Caco-2 (cell line): ENCODE measurements at regions not wholly inside any gene's neighbourhood (a gene's known extent, or its start where the extent isn't known, plus 50 kb on each side); places are given as distances from the start of the nearest gene placed in this dataset.

Source experiments
- BruUV-seq: library from RNA; stranded (reverse); fragments of 400-500 nt; replicated peaks from 2 replicates; lab custom pipeline; 2021; lab: Mats Ljungman, UMichigan
- CTCF ChIA-PET: fragments of 300-600 bp; sonication (Branson Sonifier 250); formaldehyde crosslinking; loops from one replicate; lab custom pipeline; 2022; ENCODE audit warnings: antibody characterized with exemption; lab: Charles Lee
- POLR2A ChIA-PET: fragments of 300-600 bp; sonication (Branson Sonifier 250); formaldehyde crosslinking; loops from one replicate; lab custom pipeline; 2022; ENCODE audit warnings: antibody characterized with exemption; lab: Charles Lee
- DNase-seq, 2 experiments: peaks; one replicate each; pipeline versions ENCODE4 v3.0.0 to v3.0.0-alpha.2; 2020 to 2022
- H3K27me3 ChIP-seq: replicated peaks from 2 replicates; pipeline ENCODE4 v1.6.0; 2011; ENCODE audit warnings: low read length; ENCODE audit not compliant: control insufficient read depth, insufficient read depth
- H3K36me3 ChIP-seq: 2 replicates; pipeline ENCODE4 v1.5.1; 2011; ENCODE audit warnings: low read length; ENCODE audit not compliant: control insufficient read depth, insufficient read depth
- H3K4me1 ChIP-seq: fragments of 250-450 bp; sonication (Bioruptor Pico); 2 replicates; pipeline ENCODE4 v1.5.1; 2020; ENCODE audit warnings: mild to moderate bottlenecking
- H3K4me3 ChIP-seq: 2 replicates; pipeline ENCODE4 v1.5.1; 2011; ENCODE audit warnings: low read depth, mild to moderate bottlenecking, control low read depth, low read length
- H3K9me3 ChIP-seq: fragments of 250-450 bp; sonication (Bioruptor Pico); 2 replicates; pipeline ENCODE4 v1.5.1; 2020; ENCODE audit warnings: mild to moderate bottlenecking, moderate library complexity
- H3K27ac Mint-ChIP-seq: one replicate; pipeline ENCODE4 v1.8.0; 2022; ENCODE audit warnings: mixed read lengths; ENCODE audit not compliant: unreplicated experiment
- H3K27me3 Mint-ChIP-seq: one replicate; pipeline ENCODE4 v1.8.0; 2022; ENCODE audit warnings: mixed read lengths; ENCODE audit not compliant: insufficient read depth, unreplicated experiment
- H3K36me3 Mint-ChIP-seq: one replicate; pipeline ENCODE4 v1.8.0; 2022; ENCODE audit warnings: mild to moderate bottlenecking, mixed read lengths; ENCODE audit not compliant: insufficient read depth, unreplicated experiment
- H3K4me1 Mint-ChIP-seq: one replicate; pipeline ENCODE4 v1.8.0; 2022; ENCODE audit warnings: low read depth, mixed read lengths; ENCODE audit not compliant: unreplicated experiment
- H3K4me3 Mint-ChIP-seq: one replicate; pipeline ENCODE4 v1.8.0; 2022; ENCODE audit warnings: mild to moderate bottlenecking, moderate library complexity, mixed read lengths; ENCODE audit not compliant: unreplicated experiment
- H3K9me3 Mint-ChIP-seq: one replicate; pipeline ENCODE4 v1.8.0; 2022; ENCODE audit warnings: mixed read lengths; ENCODE audit not compliant: unreplicated experiment
- intact Hi-C: fragments of 100-400 bp; cut with micrococcal nuclease; formaldehyde crosslinking; loops from one replicate; pipeline ENCODE4 v1.10.0; 2022; ENCODE audit not compliant: unreplicated experiment
- TF ChIP-seq, protein P1 (sequence below), 2 experiments: fragments of 200-600 bp in 1 of 2; IDR thresholded peaks; 1 replicate in 1 of 2; 2 replicates in 1 of 2; pipeline versions ENCODE4 v1.5.1 to v1.8.0; 2011 to 2022; ENCODE audit warnings: antibody characterized with exemption in 1 of 2, control low read depth in 1 of 2, inconsistent platforms in 1 of 2, low read depth in 1 of 2, low read length in 1 of 2, mild to moderate bottlenecking in 1 of 2, moderate library complexity in 1 of 2; ENCODE audit not compliant: insufficient read depth in 1 of 2, severe bottlenecking in 1 of 2, unreplicated experiment in 1 of 2

DNA sequence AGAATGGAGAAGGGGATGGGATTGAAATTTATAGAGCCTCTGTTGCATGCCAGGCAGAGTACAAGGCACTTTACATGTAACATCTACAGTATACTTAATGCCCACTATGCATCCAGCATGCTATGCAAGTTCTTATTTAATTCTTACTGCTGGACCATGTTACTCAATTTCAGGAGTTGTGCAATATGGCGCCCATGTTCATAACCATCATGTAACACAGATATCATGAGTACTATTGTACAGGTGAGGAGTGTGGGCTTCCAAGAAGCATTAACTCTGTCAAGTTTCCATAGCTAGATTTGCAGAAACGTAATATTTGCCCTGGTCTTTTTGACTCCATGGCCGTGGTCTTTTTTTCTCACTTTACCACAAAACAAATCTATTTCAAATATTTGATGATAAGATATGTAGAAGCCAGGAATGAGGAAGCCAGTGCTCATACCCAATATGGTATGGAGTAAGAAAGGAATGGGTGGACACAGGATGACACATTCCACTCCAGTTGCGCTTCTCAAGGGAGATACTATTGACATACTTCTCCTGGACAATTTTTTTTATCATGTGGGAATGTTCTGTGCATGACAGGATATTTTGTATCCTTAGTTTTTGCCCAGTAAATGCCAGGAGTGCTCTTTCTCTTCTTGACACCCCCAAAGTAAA is 191.8 kb downstream of the C12orf75 start:
- BruUV-seq, result no TSS peak
- TF ChIP-seq, protein P1, sequence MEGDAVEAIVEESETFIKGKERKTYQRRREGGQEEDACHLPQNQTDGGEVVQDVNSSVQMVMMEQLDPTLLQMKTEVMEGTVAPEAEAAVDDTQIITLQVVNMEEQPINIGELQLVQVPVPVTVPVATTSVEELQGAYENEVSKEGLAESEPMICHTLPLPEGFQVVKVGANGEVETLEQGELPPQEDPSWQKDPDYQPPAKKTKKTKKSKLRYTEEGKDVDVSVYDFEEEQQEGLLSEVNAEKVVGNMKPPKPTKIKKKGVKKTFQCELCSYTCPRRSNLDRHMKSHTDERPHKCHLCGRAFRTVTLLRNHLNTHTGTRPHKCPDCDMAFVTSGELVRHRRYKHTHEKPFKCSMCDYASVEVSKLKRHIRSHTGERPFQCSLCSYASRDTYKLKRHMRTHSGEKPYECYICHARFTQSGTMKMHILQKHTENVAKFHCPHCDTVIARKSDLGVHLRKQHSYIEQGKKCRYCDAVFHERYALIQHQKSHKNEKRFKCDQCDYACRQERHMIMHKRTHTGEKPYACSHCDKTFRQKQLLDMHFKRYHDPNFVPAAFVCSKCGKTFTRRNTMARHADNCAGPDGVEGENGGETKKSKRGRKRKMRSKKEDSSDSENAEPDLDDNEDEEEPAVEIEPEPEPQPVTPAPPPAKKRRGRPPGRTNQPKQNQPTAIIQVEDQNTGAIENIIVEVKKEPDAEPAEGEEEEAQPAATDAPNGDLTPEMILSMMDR (IDR thresholded peaks at IDR 0.05; ENCODE audit: insufficient read depth in 1 of 2, low read depth in 1 of 2, low read length in 1 of 2, severe bottlenecking in 1 of 2, unreplicated experiment in 1 of 2), result no peak
- peaks cover 6% of the 10 kb centered on the region for H3K36me3 Mint-ChIP-seq
- ChIA-PET CTCF (no interaction called here), POLR2A (no interaction called here)
- DNase-seq, result peak; percentile 24 to 53
- no peaks in the 10 kb centered on the region for H3K36me3 ChIP-seq
- H3K9me3 ChIP-seq, result peaks cover 6% of the 10 kb centered on the region
- H3K4me3 ChIP-seq, result no peak overlapping the region
- peaks cover 21% of the 10 kb centered on the region for H3K4me1 ChIP-seq
- peak overlapping the region; percentile 32 for H3K27ac Mint-ChIP-seq
- intact Hi-C loops, result no loop called here
- no peak overlapping the region for H3K4me3 Mint-ChIP-seq
- H3K4me1 Mint-ChIP-seq, result peaks cover 29% of the 10 kb centered on the region
- peaks cover 56% of the 10 kb centered on the region for H3K9me3 Mint-ChIP-seq
- H3K27me3 Mint-ChIP-seq, result no peaks in the 10 kb centered on the region
- H3K27me3 ChIP-seq, result no peaks in the 10 kb centered on the region

DNA sequence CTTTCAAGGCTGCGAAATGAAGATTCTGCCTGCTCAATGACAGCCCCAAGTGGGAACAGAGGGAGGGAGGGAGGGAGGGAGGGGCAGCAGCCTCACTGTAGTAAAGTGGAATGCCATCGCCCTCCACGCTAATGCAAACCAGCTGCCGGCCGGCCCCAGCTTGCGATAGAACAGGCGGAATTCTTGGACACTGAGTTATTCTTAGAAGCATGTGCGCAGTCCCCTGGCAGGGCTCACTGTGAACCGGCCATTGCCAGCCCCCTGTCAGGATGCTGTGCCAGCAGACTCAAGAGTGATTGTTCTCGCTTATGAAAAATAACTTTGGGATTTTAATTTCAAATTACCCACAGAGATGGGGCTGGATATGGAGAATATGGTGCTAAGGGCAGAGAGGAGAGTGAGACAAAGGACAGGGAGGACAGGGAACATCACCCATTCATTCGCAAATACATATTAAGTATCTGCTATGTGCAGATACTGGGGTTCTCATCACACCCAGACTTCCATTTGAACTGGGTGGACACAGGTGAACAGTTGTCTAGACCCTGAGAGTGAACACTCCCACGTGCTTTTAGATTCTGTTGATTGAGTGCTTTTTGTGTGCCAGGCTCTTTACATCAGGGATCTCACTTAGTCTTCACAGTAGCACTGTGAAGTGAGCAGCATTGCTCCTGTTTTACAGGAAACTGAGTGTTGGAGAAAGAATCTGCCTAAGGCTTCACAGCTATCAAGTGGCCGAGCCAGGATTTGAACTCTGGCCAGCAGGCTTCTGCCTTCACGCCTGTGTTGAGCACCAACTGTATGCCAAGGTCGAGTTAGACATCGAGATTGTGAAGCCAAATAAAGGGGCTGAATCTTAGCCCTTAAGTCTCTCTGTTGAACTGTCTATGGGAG is 192.9 kb downstream of the C12orf75 start:
- TF ChIP-seq, protein P1 (IDR thresholded peaks at IDR 0.05; ENCODE audit: insufficient read depth in 1 of 2, low read depth in 1 of 2, low read length in 1 of 2, severe bottlenecking in 1 of 2, unreplicated experiment in 1 of 2), result no peak
- Mint-ChIP-seq H3K36me3 (peaks cover 6% of the 10 kb centered on the region), H3K4me1 (peaks cover 29% of the 10 kb centered on the region), H3K4me3 (peak overlapping the region; percentile 12), H3K27ac (peak overlapping the region; percentile 65), H3K9me3 (peaks cover 51% of the 10 kb centered on the region), H3K27me3 (no peaks in the 10 kb centered on the region)
- no peak for DNase-seq
- CTCF ChIA-PET, result no interaction called here
- Histone ChIP-seq H3K4me3 (no peak overlapping the region), H3K27me3 (no peaks in the 10 kb centered on the region), H3K4me1 (peaks cover 24% of the 10 kb centered on the region), H3K9me3 (peaks cover 10% of the 10 kb centered on the region), H3K36me3 (no peaks in the 10 kb centered on the region)
- BruUV-seq, result no TSS peak
- intact Hi-C loops, result no loop called here
- POLR2A ChIA-PET, result no interaction called here

DNA sequence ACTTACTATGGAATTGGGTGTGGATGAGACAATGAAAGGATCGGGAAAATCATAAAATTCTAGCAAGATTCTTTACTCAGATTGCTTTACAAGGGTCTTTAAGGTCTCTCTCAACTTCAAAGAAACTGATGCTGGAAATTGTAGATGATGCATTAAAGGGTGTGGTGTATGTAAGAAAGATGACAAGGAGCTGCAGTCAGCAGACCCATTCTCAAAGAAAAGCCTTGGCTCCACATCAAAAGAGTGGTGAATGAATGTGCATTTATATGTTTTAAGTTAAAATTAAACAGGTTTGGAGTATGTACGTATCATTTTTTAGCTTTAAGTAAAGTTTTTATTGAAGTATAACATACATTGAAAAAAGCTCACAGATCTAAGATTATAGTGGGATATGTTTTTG is 194.5 kb downstream of the C12orf75 start:
- no peaks in the 10 kb centered on the region for H3K36me3 ChIP-seq
- H3K9me3 ChIP-seq, result peaks cover 8% of the 10 kb centered on the region; the same call in 1 of the 2 replicates
- no TSS peak for BruUV-seq
- no peaks in the 10 kb centered on the region for H3K27me3 Mint-ChIP-seq
- no peak overlapping the region for H3K27ac Mint-ChIP-seq
- no peak overlapping the region for H3K4me3 ChIP-seq
- CTCF ChIA-PET, result no interaction called here
- H3K27me3 ChIP-seq, result no peaks in the 10 kb centered on the region
- POLR2A ChIA-PET, result no interaction called here
- DNase-seq, result no peak
- intact Hi-C loops, result no loop called here
- TF ChIP-seq, protein P1 (IDR thresholded peaks at IDR 0.05; ENCODE audit: insufficient read depth in 1 of 2, low read depth in 1 of 2, low read length in 1 of 2, severe bottlenecking in 1 of 2, unreplicated experiment in 1 of 2), result no peak
- H3K4me1 Mint-ChIP-seq, result peaks cover 29% of the 10 kb centered on the region
- peaks cover 24% of the 10 kb centered on the region for H3K4me1 ChIP-seq
- no peak overlapping the region for H3K4me3 Mint-ChIP-seq
- H3K36me3 Mint-ChIP-seq, result peaks cover 6% of the 10 kb centered on the region
- peaks cover 41% of the 10 kb centered on the region for H3K9me3 Mint-ChIP-seq
